H1 (cell line): ENCODE measurements at regions not wholly inside any gene's neighbourhood (a gene's known extent, or its start where the extent isn't known, plus 50 kb on each side); places are given as distances from the start of the nearest gene placed in this dataset.

Experiments
- RNF2 ChIP-seq: fragments of 200-900, 300-1000 bp; sonication (generic); IDR thresholded peaks from 2 replicates; pipeline ENCODE4 v1.7.1; 2016; ENCODE audit warnings: borderline replicate concordance, low read depth, mild to moderate bottlenecking, antibody characterized with exemption, low read length; ENCODE audit not compliant: poor library complexity, severe bottlenecking; ENCODE audit errors: missing control alignments

GRCh38 chr13:63425131-63425530 is 2009.5 kb upstream of the PCDH20 start (continued):
- TF ChIP-seq RNF2: no peak
- TF ChIP-seq, all 59 proteins: peak for 0
